ENCODE measurements at regions not wholly inside any gene's neighbourhood (a gene's known extent, or its start where the extent isn't known, plus 50 kb on each side); places are given as distances from the start of the nearest gene placed in this dataset.

DNA sequence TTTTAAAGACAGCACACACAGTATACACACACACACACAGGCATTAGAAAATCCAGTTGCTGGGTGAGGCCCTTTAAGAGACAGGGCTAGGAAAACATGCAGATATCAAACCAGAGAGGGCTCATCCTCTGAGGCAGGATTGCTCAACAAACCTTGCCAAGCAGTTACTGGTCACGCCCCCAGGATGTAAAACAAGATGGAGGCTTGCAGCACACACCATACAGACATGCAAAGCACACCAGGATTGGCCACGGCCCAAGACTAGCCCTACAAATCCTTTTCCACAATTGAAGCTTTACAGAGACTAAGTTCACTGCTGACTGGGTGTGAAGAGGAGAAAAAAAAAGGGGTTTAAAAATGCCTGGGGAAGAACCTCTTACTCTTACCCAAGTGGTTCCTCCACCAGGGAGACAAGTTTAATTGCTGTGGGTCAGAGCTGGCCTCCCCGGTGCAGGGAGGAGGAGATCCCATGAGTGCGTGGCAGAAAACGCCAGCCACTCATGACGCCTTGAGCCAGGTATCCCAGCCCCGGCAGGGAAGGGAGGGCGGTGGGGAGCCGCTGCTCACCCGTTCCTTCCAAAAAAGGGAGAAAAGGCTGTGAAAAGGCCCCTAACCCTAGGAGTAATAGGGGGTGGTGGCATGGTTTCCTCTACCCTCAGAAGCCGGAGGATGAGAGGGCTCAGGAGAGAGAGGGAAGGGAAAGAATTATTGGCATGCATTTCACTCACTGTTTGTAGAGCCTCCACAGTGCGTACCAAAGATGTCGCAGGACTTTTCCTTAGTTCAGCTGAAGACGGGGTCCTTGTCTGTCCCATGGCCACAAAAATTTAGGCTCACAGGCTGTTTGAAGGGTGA lies 594.6 kb upstream of the ZP4 start:
- no peak for TF ChIP-seq POLR2AphosphoS5 (IDR thresholded peaks at IDR 0.05; ENCODE audit: low read depth, low read length)
- no peak for TF ChIP-seq TAF1 (IDR thresholded peaks at IDR 0.05; ENCODE audit: low read depth, low read length)
- no peak for TF ChIP-seq POLR2A (IDR thresholded peaks at IDR 0.05; ENCODE audit: low read depth, low read length)
- no peak for TF ChIP-seq SPI1 (IDR thresholded peaks at IDR 0.05; ENCODE audit: low read depth, low read length)
- no peak for TF ChIP-seq POU2F2 (IDR thresholded peaks at IDR 0.05; ENCODE audit: low read depth, low read length)

All from GM12891 (cell line).